MCF 10A (cell line): ENCODE measurements at regions not wholly inside any gene's neighbourhood (a gene's known extent, or its start where the extent isn't known, plus 50 kb on each side); places are given as distances from the start of the nearest gene placed in this dataset.

Experiments
- BruUV-seq: library from RNA; stranded (reverse); fragments of 400-500 nt; replicated peaks from 2 replicates; lab custom pipeline; 2021; lab: Mats Ljungman, UMichigan
- CTCF ChIA-PET: fragments of 300-600 bp; sonication (Branson Sonifier 250); formaldehyde crosslinking; extraction: SDS; loops from one replicate; lab custom pipeline; 2021; ENCODE audit warnings: antibody characterized with exemption, inconsistent platforms; lab: Yijun Ruan, JAX
- POLR2A ChIA-PET: fragments of 300-600, 350-650 bp; sonication (Branson Sonifier 250); formaldehyde crosslinking; extraction: SDS; loops from one replicate; lab custom pipeline; 2020; ENCODE audit warnings: antibody characterized with exemption, inconsistent platforms; lab: Yijun Ruan, JAX
- DNase-seq: peaks from one replicate; pipeline ENCODE4 v3.0.0-alpha.2; 2018; ENCODE audit not compliant: unreplicated experiment
- H3K27ac Mint-ChIP-seq: one replicate; pipeline ENCODE4 v1.8.0; 2022; ENCODE audit warnings: mild to moderate bottlenecking, low read depth, mixed read lengths; ENCODE audit not compliant: unreplicated experiment
- H3K27me3 Mint-ChIP-seq: one replicate; pipeline ENCODE4 v1.8.0; 2022; ENCODE audit warnings: mixed read lengths; ENCODE audit not compliant: insufficient read depth, unreplicated experiment
- H3K36me3 Mint-ChIP-seq: one replicate; pipeline ENCODE4 v1.8.0; 2022; ENCODE audit warnings: mild to moderate bottlenecking, moderate library complexity, mixed read lengths; ENCODE audit not compliant: insufficient read depth, unreplicated experiment
- H3K4me1 Mint-ChIP-seq: one replicate; pipeline ENCODE4 v1.8.0; 2022; ENCODE audit warnings: mixed read lengths; ENCODE audit not compliant: insufficient read depth, unreplicated experiment
- H3K4me3 Mint-ChIP-seq: one replicate; pipeline ENCODE4 v1.8.0; 2022; ENCODE audit warnings: mild to moderate bottlenecking, moderate library complexity, mixed read lengths; ENCODE audit not compliant: unreplicated experiment
- H3K9me3 Mint-ChIP-seq: one replicate; pipeline ENCODE4 v1.8.0; 2022; ENCODE audit warnings: mixed read lengths; ENCODE audit not compliant: unreplicated experiment
- CTCF ChIP-seq: fragments of 200-600 bp; IDR thresholded peaks from one replicate; pipeline ENCODE4 v1.8.0; 2022; ENCODE audit warnings: antibody characterized with exemption, mild to moderate bottlenecking; ENCODE audit not compliant: unreplicated experiment
- intact Hi-C: fragments of 100-400 bp; cut with micrococcal nuclease; formaldehyde crosslinking; loops from 2 replicates; pipeline ENCODE4 v1.14.1; 2022

GRCh38 chr1:177600936-177601335 is 368.9 kb downstream of the SEC16B start:
- no peak for DNase-seq
- intact Hi-C loops: no loop called here
- Mint-ChIP-seq H3K4me1 (no peaks in the 10 kb centered on the region), H3K9me3 (no peaks in the 10 kb centered on the region), H3K4me3 (no peak overlapping the region), H3K27me3 (no peaks in the 10 kb centered on the region), H3K27ac (no peak overlapping the region), H3K36me3 (no peaks in the 10 kb centered on the region)
- CTCF ChIA-PET: interaction anchor here (0.5 to 1.3 kb wide), 4 partner anchors 30 to 703 kb away, joined by 3 to 5 read pairs (median 4); no protein-coding TSS in a partner anchor
- TF ChIP-seq CTCF: no peak
- BruUV-seq: no TSS peak
- POLR2A ChIA-PET: no interaction called here

- DNase-seq: no peak
- H3K36me3 Mint-ChIP-seq: no peaks in the 10 kb centered on the region
- no peaks in the 10 kb centered on the region for H3K27me3 Mint-ChIP-seq
- no peaks in the 10 kb centered on the region for H3K9me3 Mint-ChIP-seq
- BruUV-seq: no TSS peak
- H3K4me3 Mint-ChIP-seq: no peak overlapping the region
- intact Hi-C loops: no loop called here
- H3K27ac Mint-ChIP-seq: no peak overlapping the region
- no peaks in the 10 kb centered on the region for H3K4me1 Mint-ChIP-seq
- TF ChIP-seq CTCF: no peak
- CTCF ChIA-PET: interaction anchor here (0.5 to 1.3 kb wide), 4 partner anchors 8 to 702 kb away, joined by 3 to 5 read pairs (median 4); no protein-coding TSS in a partner anchor
- POLR2A ChIA-PET: no interaction called here
Observed at GRCh38 chr1:177600321-177600720, 369.5 kb downstream of the SEC16B start.

- no TSS peak for BruUV-seq
- intact Hi-C loops: no loop called here
- no peak for DNase-seq
- CTCF ChIA-PET: no interaction called here
- no peaks in the 10 kb centered on the region for H3K27me3 Mint-ChIP-seq
- no peaks in the 10 kb centered on the region for H3K36me3 Mint-ChIP-seq
- H3K9me3 Mint-ChIP-seq: no peaks in the 10 kb centered on the region
- H3K4me3 Mint-ChIP-seq: no peak overlapping the region
- no peaks in the 10 kb centered on the region for H3K4me1 Mint-ChIP-seq
- POLR2A ChIA-PET: no interaction called here
- no peak for TF ChIP-seq CTCF
- H3K27ac Mint-ChIP-seq: no peak overlapping the region
Observed at GRCh38 chr1:177597393-177597792, 372.5 kb downstream of the SEC16B start.

GRCh38 chr1:177596485-177596884 is 373.4 kb downstream of the SEC16B start:
- no peaks in the 10 kb centered on the region for H3K4me1 Mint-ChIP-seq
- no peak overlapping the region for H3K4me3 Mint-ChIP-seq
- ChIA-PET CTCF (no interaction called here), POLR2A (no interaction called here)
- H3K27ac Mint-ChIP-seq: no peak overlapping the region
- H3K36me3 Mint-ChIP-seq: no peaks in the 10 kb centered on the region
- no peaks in the 10 kb centered on the region for H3K27me3 Mint-ChIP-seq
- H3K9me3 Mint-ChIP-seq: no peaks in the 10 kb centered on the region
- intact Hi-C loops: no loop called here
- BruUV-seq: no TSS peak
- DNase-seq: no peak
- no peak for TF ChIP-seq CTCF
